8988T (cell line): ENCODE measurements at regions not wholly inside any gene's neighbourhood (a gene's known extent, or its start where the extent isn't known, plus 50 kb on each side); places are given as distances from the start of the nearest gene placed in this dataset.

Experiments
- DNase-seq: peaks from one replicate; pipeline ENCODE4 v3.0.0; 2011

GRCh38 chr20:23229989-23230388 is 120.6 kb upstream of the NXT1 start:
- DNase-seq: no peak

- DNase-seq: no peak
These were observed 121.7 kb upstream of the NXT1 start for GRCh38 chr20:23228912-23229311.

GRCh38 chr20:23227976-23228375 is 122.6 kb upstream of the NXT1 start:
- DNase-seq: no peak

GRCh38 chr20:23227274-23227673 is 123.3 kb upstream of the NXT1 start:
- no peak for DNase-seq

GRCh38 chr20:23226612-23227265 is 123.9 kb upstream of the NXT1 start:
- DNase-seq: no peak

GRCh38 chr20:23225407-23226060 is 125.1 kb upstream of the NXT1 start:
- no peak for DNase-seq

- DNase-seq: no peak
These were observed 125.8 kb upstream of the NXT1 start for GRCh38 chr20:23224806-23225205.

GRCh38 chr20:23223908-23224580 is 126.5 kb upstream of the NXT1 start:
- no peak for DNase-seq

GRCh38 chr20:23222531-23223200 is 127.9 kb upstream of the NXT1 start:
- no peak for DNase-seq

- DNase-seq: no peak
These were observed 130.9 kb upstream of the CD93 start for GRCh38 chr20:23217023-23217422.

- no peak for DNase-seq
These were observed 129.3 kb upstream of the CD93 start for GRCh38 chr20:23215344-23215995.

- no peak for DNase-seq
These were observed 128.8 kb upstream of the CD93 start for GRCh38 chr20:23214903-23215302.

GRCh38 chr20:23212464-23212995 is 126.4 kb upstream of the CD93 start:
- DNase-seq: no peak

GRCh38 chr20:23212011-23212410 is 125.9 kb upstream of the CD93 start:
- DNase-seq: no peak

- DNase-seq: no peak
These were observed 125.0 kb upstream of the CD93 start for GRCh38 chr20:23211164-23211563.

GRCh38 chr20:23207826-23208540 is 121.9 kb upstream of the CD93 start:
- no peak for DNase-seq

- no peak for DNase-seq
These were observed 120.9 kb upstream of the CD93 start for GRCh38 chr20:23206995-23207394.

GRCh38 chr20:23206061-23206460 is 119.9 kb upstream of the CD93 start:
- DNase-seq: no peak

GRCh38 chr20:23205611-23206041 is 119.5 kb upstream of the CD93 start:
- DNase-seq: no peak

- DNase-seq: no peak
These were observed 119.1 kb upstream of the CD93 start for GRCh38 chr20:23205211-23205610.

- no peak for DNase-seq
These were observed 118.0 kb upstream of the CD93 start for GRCh38 chr20:23203951-23204730.
